ENCODE measurements at regions not wholly inside any gene's neighbourhood (a gene's known extent, or its start where the extent isn't known, plus 50 kb on each side); places are given as distances from the start of the nearest gene placed in this dataset.

DNA sequence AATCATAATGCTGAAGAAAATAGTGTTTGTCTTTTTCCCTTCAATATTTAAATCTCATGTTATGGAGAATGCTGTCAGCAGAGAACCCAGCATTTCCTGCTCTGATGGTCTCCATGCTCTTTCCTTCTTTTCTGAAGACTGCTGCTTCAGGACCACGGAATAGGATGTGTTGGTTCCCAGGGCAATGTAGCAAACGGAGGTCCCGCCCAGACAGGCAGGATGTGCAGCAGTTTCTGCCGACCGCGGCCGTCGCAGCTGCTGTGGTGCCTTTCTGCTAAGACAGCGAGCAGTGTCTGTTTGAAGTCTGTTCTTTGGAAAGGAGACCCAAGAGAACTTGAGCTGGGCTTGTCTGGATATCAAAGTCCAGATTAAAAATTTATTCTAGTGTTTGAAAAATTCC, 654.3 kb downstream of the CCDC171 start:
- in situ Hi-C loops (cut with MboI), result no loop called here
- no TSS peak for BruUV-seq (replicated peaks)
- Histone ChIP-seq H3K27me3 (ENCODE audit: control insufficient read depth in 2 of 2, insufficient read depth in 2 of 2, low read length in 2 of 2) (no peaks in the 10 kb centered on the region), H3K79me2 (ENCODE audit: control insufficient read depth, insufficient read depth, low read length) (no peaks in the 10 kb centered on the region), H3K27ac (ENCODE audit: extremely low read depth, low read depth, low read length) (no peak overlapping the region), H2AFZ (ENCODE audit: low read depth, low read length) (no peak overlapping the region), H4K20me1 (replicated peaks; ENCODE audit: control insufficient read depth, insufficient read depth, low read length) (no peaks in the 10 kb centered on the region), H3K9me1 (ENCODE audit: control insufficient read depth, insufficient read depth, low read length) (no peaks in the 10 kb centered on the region), H3K9me3 (replicated peaks; ENCODE audit: control insufficient read depth, insufficient read depth, low read depth, low read length) (no peaks in the 10 kb centered on the region), H3K9ac (ENCODE audit: insufficient read depth in 1 of 2, low read depth in 2 of 2, low read length in 2 of 2) (no peak overlapping the region), H3K4me2 (ENCODE audit: insufficient read depth, low read length) (no peak overlapping the region), H3K4me1 (replicated peaks in 1 of 2; ENCODE audit: control insufficient read depth in 2 of 2, insufficient read depth in 2 of 2, low read length in 2 of 2) (no peaks in the 10 kb centered on the region), H3K36me3 (ENCODE audit: control insufficient read depth, insufficient read depth, low read length) (no peaks in the 10 kb centered on the region), H3K4me3 (no peak overlapping the region)
- no peak for TF ChIP-seq TEAD2 (tag; IDR thresholded peaks at IDR 0.05)
- no peak for TF ChIP-seq ZKSCAN3 (CRISPR knock-in tag; IDR thresholded peaks at IDR 0.05)
- no peak for TF ChIP-seq WHSC1 (IDR thresholded peaks at IDR 0.05; ENCODE audit: low read length)
- no peak for TF ChIP-seq SRSF7 (optimal IDR thresholded peaks at IDR 0.05; ENCODE audit: low read depth, low read length)
- TF ChIP-seq ZNF507 (tag; conservative IDR thresholded peaks at IDR 0.05), result no peak
- TF ChIP-seq, protein P1, sequence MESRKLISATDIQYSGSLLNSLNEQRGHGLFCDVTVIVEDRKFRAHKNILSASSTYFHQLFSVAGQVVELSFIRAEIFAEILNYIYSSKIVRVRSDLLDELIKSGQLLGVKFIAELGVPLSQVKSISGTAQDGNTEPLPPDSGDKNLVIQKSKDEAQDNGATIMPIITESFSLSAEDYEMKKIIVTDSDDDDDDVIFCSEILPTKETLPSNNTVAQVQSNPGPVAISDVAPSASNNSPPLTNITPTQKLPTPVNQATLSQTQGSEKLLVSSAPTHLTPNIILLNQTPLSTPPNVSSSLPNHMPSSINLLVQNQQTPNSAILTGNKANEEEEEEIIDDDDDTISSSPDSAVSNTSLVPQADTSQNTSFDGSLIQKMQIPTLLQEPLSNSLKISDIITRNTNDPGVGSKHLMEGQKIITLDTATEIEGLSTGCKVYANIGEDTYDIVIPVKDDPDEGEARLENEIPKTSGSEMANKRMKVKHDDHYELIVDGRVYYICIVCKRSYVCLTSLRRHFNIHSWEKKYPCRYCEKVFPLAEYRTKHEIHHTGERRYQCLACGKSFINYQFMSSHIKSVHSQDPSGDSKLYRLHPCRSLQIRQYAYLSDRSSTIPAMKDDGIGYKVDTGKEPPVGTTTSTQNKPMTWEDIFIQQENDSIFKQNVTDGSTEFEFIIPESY (CRISPR knock-in tag; IDR thresholded peaks at IDR 0.05), result no peak
- WGBS (ENCODE audit: insufficient coverage, low coverage, missing lambda C conversion rate), result 0% methylated on average over 4 of the region's 9 CpGs
- FAIRE-seq (no peak), DNase-seq (ENCODE audit: extremely low read depth in 1 of 4, low spot score in 3 of 4) (no peak), ATAC-seq (no peak)
- CTCF ChIA-PET (ENCODE audit: low intra/inter-chr PET ratio), result no interaction called here
- intact Hi-C loops (cut with micrococcal nuclease), result no loop called here
- POLR2A ChIA-PET, result no interaction called here

Measured in K562 (cell line).